ENCODE measurements at regions not wholly inside any gene's neighbourhood (a gene's known extent, or its start where the extent isn't known, plus 50 kb on each side); places are given as distances from the start of the nearest gene placed in this dataset.
"Not testable (repeated sequence)": the region's sequence is repeated elsewhere in the genome, so short reads cannot be mapped to it uniquely, and the experiment has no call there.

DNA sequence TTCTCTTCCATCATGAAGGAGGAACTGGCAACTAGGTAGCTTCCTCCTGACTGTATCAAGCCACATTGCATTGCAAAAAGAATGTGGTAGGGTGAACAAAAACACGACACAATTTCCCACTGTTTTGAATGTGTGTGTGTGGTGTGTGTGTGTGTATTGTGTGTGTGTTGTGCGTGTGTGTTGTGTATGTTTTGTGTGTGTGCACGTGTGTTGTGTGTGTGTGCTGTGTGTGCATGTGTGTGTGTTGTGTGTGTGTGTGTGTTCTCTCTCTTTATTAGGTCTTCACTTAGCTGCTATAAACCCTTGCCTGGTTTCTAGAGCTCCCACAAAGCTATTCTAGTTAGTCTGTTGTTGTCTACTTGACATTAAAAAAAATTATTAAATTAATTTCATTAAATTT is 550.0 kb upstream of the GYPC start:
- Mint-ChIP-seq H3K27ac (no peak overlapping the region), H3K36me3 (no peaks in the 10 kb centered on the region), H3K27me3 (peaks cover 5% of the 10 kb centered on the region), H3K9me3 (ENCODE audit: low read depth) (no peaks in the 10 kb centered on the region), H3K4me1 (ENCODE audit: low read depth) (no peaks in the 10 kb centered on the region), H3K4me3 (no peak overlapping the region)

DNA sequence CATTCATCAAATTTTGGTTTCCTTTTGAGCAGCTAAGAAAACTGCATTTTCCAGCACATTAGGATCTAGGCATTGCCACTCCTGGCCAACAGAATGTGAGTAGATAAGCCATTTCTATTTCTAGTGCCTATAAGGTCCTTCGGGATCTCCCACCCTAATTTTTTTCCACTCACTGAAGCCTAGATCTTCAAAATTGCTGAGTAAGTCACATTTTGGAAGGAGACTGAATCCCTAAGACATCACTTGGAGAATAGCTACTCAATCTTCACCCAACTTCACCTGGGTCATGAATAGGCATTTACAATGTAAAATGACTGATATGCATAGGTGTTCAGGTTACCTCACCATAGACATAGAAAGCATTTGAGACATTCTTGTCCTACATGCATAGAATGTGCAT is 548.1 kb upstream of the GYPC start:
- no peaks in the 10 kb centered on the region for H3K9me3 Mint-ChIP-seq (ENCODE audit: low read depth)
- no peaks in the 10 kb centered on the region for H3K4me1 Mint-ChIP-seq (ENCODE audit: low read depth)
- no peak overlapping the region for H3K27ac Mint-ChIP-seq
- H3K4me3 Mint-ChIP-seq: no peak overlapping the region
- peaks cover 5% of the 10 kb centered on the region for H3K27me3 Mint-ChIP-seq
- H3K36me3 Mint-ChIP-seq: no peaks in the 10 kb centered on the region

DNA sequence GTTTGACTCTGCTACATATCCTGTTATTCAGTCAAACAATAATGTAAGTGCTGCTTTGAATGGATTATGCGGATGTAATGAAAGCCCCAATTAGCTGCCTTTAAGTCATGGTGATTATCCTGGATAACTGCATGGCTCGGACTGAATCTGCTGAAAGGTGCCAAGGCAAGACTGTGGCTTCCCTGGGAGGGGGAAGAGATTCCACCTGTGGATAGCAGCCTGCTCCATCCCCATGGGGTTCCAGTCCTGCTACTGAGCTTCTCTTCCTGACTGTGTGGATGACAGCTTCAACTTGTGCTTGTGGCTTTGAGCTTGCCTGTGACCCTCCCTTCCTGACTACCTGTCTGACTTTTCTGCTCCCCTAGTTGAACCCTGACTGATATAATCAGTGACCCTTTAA is 540.0 kb upstream of the GYPC start:
- Mint-ChIP-seq H3K4me3 (no peak overlapping the region), H3K36me3 (no peaks in the 10 kb centered on the region), H3K9me3 (ENCODE audit: low read depth) (peaks cover 6% of the 10 kb centered on the region), H3K27me3 (no peaks in the 10 kb centered on the region), H3K4me1 (ENCODE audit: low read depth) (no peaks in the 10 kb centered on the region), H3K27ac (no peak overlapping the region)

DNA sequence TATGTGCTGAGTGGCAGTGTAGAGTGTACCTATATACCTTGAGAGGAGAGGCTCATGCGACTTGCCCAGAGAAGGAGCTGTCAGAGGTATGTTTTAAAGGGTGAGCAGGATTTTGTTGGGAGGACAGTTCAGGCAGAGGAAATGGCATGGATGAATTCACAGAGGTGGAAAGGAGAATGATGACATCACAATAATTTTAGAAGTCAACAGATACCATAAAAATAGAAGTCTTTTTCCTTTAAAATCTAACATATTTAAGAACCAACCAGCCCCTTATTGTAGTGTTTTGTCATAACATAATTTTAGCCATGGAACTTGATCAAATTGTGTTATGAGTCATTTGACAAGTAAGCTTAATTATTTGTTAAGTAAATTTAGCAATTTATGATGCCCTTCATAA is 538.1 kb upstream of the GYPC start:
- peaks cover 6% of the 10 kb centered on the region for H3K9me3 Mint-ChIP-seq (ENCODE audit: low read depth)
- no peaks in the 10 kb centered on the region for H3K27me3 Mint-ChIP-seq

DNA sequence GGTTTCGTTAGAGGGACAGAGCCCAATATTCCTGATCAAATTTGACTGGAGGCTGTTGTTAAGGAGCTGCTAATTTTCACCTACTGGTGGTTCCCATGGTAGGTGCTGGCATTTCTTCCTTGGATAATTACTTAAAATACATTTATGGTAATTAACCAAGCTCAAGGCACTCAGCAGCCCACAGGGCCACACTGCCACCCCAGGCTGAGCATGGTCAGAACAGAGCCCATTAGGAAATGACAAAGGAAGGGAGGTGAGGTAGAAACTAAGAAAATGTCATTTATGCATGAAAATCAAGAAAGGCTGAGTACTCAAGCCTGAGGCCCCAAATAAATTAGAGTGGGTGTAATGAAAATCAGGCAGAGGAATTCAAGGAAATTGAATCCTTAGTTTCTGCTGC is 510.2 kb upstream of the GYPC start:
- Mint-ChIP-seq H3K4me3 (no peak overlapping the region), H3K27ac (no peak overlapping the region), H3K9me3 (ENCODE audit: low read depth) (peaks cover 10% of the 10 kb centered on the region), H3K4me1 (ENCODE audit: low read depth) (no peaks in the 10 kb centered on the region), H3K27me3 (peaks cover 2% of the 10 kb centered on the region), H3K36me3 (no peaks in the 10 kb centered on the region)

More for the DNA sequence above, 538.1 kb upstream of the GYPC start:
- no peak overlapping the region for H3K27ac Mint-ChIP-seq
- H3K36me3 Mint-ChIP-seq: no peaks in the 10 kb centered on the region
- H3K4me3 Mint-ChIP-seq: no peak overlapping the region
- no peaks in the 10 kb centered on the region for H3K4me1 Mint-ChIP-seq (ENCODE audit: low read depth)

DNA sequence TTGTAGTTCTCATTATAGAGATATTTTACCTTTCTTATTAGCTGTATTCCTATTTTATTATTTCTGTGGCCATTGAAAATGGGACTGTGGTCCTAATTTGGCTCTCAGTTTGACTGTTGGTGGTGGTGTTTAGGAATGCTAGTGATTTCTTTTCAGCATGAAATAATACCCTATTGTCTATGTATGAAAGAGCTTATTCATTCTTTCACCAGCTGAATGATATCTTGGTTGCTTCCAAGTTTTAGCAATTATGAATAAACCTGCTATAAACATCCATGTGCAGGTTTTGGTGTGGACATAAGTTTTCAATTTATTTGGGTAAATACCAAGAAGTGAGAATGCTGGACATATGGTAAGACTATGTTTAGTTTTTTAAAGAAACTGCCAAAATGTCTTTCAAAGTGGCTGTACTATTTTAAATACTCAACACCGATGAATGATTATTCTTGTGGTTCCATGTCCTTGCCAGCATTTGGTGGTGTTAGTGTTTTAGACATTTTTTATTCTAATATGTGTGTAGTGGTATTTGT is 501.6 kb upstream of the GYPC start:
- Mint-ChIP-seq H3K4me1 (ENCODE audit: low read depth) (no peaks in the 10 kb centered on the region), H3K27ac (no peak overlapping the region), H3K36me3 (no peaks in the 10 kb centered on the region), H3K4me3 (no peak overlapping the region), H3K9me3 (ENCODE audit: low read depth) (peaks cover 23% of the 10 kb centered on the region), H3K27me3 (no peaks in the 10 kb centered on the region)

DNA sequence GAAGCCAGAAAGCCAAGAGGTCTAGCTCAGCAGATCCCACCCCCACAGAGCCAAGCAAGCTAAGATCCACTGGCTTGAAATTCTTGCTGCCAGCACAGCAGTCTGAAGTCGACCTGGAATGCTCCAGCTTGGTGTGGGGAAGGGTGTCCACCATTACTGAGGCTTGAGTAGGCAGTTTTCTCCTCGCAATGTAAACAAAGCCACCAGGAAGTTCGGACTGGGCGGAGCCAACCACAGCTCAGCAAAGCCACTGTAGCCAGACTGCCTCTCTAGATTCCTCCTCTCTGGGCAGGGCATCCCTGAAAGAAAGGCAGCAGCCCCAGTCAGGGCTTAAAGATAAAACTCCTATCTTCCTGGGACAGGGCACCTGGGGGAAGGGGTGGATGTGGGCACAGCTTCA is 495.0 kb upstream of the GYPC start:
- H3K4me3 Mint-ChIP-seq; H3K9me3 Mint-ChIP-seq (ENCODE audit: low read depth); H3K27ac Mint-ChIP-seq; H3K4me1 Mint-ChIP-seq (ENCODE audit: low read depth); H3K36me3 Mint-ChIP-seq; H3K27me3 Mint-ChIP-seq: not testable (repeated sequence)

DNA sequence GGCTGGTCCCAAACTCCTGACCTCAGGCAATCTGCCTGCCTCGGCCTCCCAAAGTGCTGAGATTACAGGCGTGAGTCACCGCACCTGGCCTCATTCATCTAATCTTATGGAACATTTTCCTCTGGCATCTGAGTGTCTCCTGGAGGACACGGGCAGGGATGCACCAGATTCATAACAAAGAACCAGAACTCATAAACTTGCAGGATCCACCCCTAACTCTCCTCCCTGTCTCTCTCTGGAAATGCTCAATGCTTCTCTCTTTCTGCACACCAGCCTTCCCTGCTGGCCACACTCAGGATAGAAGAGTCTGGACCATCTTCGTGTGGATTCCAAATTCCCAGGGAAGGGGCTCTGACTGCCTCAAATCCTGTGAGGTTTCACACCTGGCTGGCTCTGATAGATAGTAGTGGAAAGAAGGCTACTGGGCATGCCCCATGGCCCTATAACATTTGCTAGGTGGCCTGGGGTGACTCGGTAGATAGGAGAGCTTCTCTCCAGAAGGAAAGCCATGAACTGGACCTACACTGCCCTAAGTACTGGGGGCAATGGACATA is 483.2 kb upstream of the GYPC start:
- no peak overlapping the region for H3K4me3 Mint-ChIP-seq
- no peaks in the 10 kb centered on the region for H3K4me1 Mint-ChIP-seq (ENCODE audit: low read depth)
- no peaks in the 10 kb centered on the region for H3K36me3 Mint-ChIP-seq
- H3K9me3 Mint-ChIP-seq (ENCODE audit: low read depth): no peaks in the 10 kb centered on the region
- no peak overlapping the region for H3K27ac Mint-ChIP-seq
- H3K27me3 Mint-ChIP-seq: no peaks in the 10 kb centered on the region

DNA sequence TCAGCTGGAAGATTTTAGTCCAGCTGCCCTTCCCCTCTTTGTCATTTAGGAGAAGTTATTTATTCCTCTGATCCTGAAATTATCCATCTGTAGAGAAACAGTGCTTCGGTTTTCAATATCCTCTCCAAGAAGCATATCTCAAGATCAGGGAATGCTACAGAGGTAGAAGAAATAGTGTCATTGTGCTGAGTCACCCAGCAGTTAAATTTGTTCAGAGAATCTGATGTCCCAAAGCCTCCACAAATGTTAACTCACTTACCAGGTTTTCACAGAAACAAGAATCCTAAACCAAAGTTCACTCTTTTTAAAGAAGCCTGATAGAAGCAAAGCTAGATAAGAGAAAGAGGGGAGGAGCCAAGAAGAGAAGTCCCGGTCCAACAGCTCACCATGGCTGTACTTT is 480.7 kb upstream of the GYPC start:
- H3K9me3 Mint-ChIP-seq (ENCODE audit: low read depth): no peaks in the 10 kb centered on the region
- H3K4me1 Mint-ChIP-seq (ENCODE audit: low read depth): no peaks in the 10 kb centered on the region
- H3K27me3 Mint-ChIP-seq: no peaks in the 10 kb centered on the region
- H3K4me3 Mint-ChIP-seq: no peak overlapping the region
- H3K27ac Mint-ChIP-seq: no peak overlapping the region
- H3K36me3 Mint-ChIP-seq: no peaks in the 10 kb centered on the region

DNA sequence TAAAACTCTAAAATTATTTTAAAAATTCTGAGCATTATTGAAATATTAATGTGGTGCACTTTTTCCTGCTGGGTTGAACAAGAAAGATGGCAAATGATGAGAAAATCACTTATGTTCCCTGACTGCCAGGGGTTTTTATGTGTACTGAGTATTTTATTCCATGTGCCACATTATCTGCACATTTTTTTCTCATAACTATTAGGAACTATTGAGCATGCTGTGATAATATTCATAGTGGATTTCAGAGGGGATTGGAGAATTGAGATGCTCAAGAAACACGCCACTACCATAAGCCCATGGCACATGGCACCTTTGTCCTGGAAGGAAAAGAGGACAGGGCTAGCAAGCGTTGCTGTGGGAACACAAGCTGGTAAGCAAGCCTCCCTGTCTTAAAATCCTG is 478.5 kb upstream of the GYPC start:
- Mint-ChIP-seq H3K4me3 (no peak overlapping the region), H3K27me3 (no peaks in the 10 kb centered on the region), H3K36me3 (no peaks in the 10 kb centered on the region), H3K4me1 (ENCODE audit: low read depth) (no peaks in the 10 kb centered on the region), H3K27ac (no peak overlapping the region), H3K9me3 (ENCODE audit: low read depth) (no peaks in the 10 kb centered on the region)

DNA sequence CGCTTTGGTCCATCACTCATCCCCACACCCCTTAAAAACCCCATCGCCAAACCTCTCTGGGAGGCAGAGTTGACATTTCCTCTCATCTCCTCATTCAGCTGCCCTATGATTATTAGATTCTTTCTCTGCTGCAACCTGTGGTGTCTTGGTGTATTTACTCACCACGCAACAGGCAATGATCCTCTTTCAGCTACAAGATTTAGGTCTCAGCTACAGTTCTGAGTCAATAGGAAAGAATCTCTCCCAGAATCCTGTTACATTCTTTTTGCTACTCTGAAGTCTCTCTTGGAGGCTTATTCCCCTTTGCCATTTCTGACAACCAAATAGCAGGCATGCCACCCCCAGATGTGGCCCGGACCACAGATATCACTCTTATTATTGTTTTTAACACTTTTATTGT is 468.3 kb upstream of the GYPC start:
- no peaks in the 10 kb centered on the region for H3K9me3 Mint-ChIP-seq (ENCODE audit: low read depth)
- peaks cover 3% of the 10 kb centered on the region for H3K27me3 Mint-ChIP-seq
- H3K4me3 Mint-ChIP-seq: no peak overlapping the region
- H3K27ac Mint-ChIP-seq: no peak overlapping the region
- no peaks in the 10 kb centered on the region for H3K36me3 Mint-ChIP-seq
- no peaks in the 10 kb centered on the region for H3K4me1 Mint-ChIP-seq (ENCODE audit: low read depth)

DNA sequence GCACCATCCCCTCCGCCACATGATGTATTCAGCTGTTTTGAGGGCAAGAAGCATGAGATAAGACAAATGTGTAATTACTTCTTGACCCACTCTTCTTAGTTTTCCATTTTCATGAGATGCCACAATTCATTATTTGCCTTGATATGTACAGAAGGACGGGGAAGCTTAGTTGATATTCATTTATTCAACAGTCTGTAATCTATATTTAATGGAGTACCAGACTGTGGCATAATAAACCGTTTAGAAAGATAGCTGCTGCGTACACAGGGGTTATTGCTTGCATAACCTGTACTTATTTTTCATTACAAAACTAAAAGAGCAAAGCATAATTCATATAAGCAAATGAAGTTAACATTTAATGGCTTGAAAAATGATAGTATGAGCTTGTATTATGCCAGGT is 466.4 kb upstream of the GYPC start:
- Mint-ChIP-seq H3K27me3 (peaks cover 6% of the 10 kb centered on the region), H3K4me1 (ENCODE audit: low read depth) (no peaks in the 10 kb centered on the region), H3K36me3 (no peaks in the 10 kb centered on the region), H3K27ac (no peak overlapping the region), H3K9me3 (ENCODE audit: low read depth) (no peaks in the 10 kb centered on the region), H3K4me3 (no peak overlapping the region)

DNA sequence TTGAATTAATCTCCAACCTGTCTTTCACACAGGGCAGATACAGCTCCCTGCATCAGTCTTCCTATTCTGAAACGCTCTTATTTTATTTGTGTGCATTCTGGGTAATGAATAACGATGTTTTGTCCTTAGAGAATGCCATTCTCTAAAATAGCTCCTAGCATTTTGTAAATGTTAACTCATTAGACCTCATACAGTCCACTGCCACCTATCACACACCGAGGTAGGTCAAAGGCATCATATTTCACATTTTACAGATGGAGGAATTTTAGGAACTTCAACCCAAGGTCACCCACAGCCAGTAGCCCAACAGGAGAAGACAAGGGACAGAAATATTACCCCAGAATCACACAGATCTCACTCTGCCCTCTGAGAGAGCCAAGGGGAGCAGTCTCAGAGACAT is 455.4 kb upstream of the GYPC start:
- Mint-ChIP-seq H3K27ac (no peak overlapping the region), H3K4me3 (no peak overlapping the region)

DNA sequence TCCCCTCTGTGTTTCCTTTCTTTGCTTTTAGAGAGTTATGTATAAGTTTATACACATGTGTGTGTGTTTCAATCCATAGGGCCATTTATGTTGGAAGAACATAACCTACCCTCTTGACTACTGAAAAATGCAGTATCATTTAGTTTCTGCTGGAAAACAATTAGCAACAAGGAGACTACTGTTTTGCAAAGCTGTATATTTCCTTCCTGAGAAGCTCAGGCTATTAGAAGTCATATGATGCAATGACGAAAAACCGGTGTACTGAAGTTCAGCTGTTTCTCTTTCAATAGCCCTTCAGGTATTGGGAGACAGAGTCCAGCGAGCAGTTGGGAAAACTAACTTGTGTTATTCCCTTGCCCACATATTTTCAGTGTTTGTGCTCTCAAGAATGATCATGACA is 447.7 kb upstream of the GYPC start:
- no peak overlapping the region for H3K4me3 Mint-ChIP-seq
- no peaks in the 10 kb centered on the region for H3K36me3 Mint-ChIP-seq
- H3K27ac Mint-ChIP-seq: no peak overlapping the region
- no peaks in the 10 kb centered on the region for H3K9me3 Mint-ChIP-seq (ENCODE audit: low read depth)
- no peaks in the 10 kb centered on the region for H3K4me1 Mint-ChIP-seq (ENCODE audit: low read depth)
- no peaks in the 10 kb centered on the region for H3K27me3 Mint-ChIP-seq

More for the DNA sequence above, 455.4 kb upstream of the GYPC start:
- Mint-ChIP-seq H3K27me3 (no peaks in the 10 kb centered on the region), H3K4me1 (ENCODE audit: low read depth) (no peaks in the 10 kb centered on the region), H3K36me3 (no peaks in the 10 kb centered on the region), H3K9me3 (ENCODE audit: low read depth) (peaks cover 5% of the 10 kb centered on the region)

DNA sequence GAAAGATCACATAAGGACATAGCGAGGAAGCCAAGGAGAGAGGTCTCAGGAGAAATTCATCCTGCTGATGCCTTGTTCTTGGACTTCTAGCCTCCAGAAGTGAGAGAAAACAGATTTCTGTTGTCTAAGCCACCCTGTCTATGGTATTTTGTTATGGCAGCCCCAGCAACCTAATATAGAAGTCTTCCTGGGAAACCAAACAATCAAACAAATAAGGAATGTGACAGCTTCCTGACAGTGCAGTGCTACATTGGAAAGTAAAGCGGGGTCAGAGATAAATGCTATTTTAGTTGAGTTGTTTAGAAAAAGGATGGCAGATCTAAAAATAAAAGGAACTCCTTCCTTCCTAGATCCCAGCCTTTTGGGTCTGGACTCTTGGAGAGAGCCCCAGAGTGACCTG is 443.2 kb upstream of the GYPC start:
- Mint-ChIP-seq H3K4me3 (no peak overlapping the region), H3K27me3 (peaks cover 1% of the 10 kb centered on the region)

DNA sequence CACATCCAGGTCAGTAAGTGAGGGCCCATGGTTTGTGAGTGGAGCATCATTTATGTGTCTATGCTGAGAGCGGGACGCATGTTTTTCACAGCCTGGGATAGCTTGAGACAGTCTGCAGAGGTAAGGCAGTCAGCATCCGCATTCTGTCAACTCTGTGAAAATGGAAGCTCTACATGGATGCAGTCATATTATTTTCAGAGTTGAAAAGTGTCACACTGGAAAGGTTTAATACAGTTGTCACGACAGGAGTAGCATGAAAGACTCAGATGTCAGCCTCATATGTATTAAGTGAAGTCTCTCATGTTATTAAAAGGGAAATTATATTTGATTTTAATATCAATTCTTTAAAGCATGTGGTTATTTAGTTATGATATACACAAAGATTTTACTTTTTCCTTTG is 436.9 kb upstream of the GYPC start:
- Mint-ChIP-seq H3K36me3 (no peaks in the 10 kb centered on the region), H3K9me3 (ENCODE audit: low read depth) (no peaks in the 10 kb centered on the region)

More for the DNA sequence above, 443.2 kb upstream of the GYPC start:
- Mint-ChIP-seq H3K36me3 (no peaks in the 10 kb centered on the region), H3K27ac (no peak overlapping the region), H3K9me3 (ENCODE audit: low read depth) (no peaks in the 10 kb centered on the region), H3K4me1 (ENCODE audit: low read depth) (no peaks in the 10 kb centered on the region)

More for the DNA sequence above, 436.9 kb upstream of the GYPC start:
- Mint-ChIP-seq H3K4me3 (no peak overlapping the region), H3K4me1 (ENCODE audit: low read depth) (no peaks in the 10 kb centered on the region), H3K27ac (no peak overlapping the region), H3K27me3 (peaks cover 1% of the 10 kb centered on the region)
